Duodenal mucosa (tissue), 2 donors: ENCODE measurements at regions not wholly inside any gene's neighbourhood (a gene's known extent, or its start where the extent isn't known, plus 50 kb on each side); places are given as distances from the start of the nearest gene placed in this dataset.

ENCODE experiments used
- H3K27ac ChIP-seq: one replicate; pipeline ENCODE4 v1.7.0; 2013; ENCODE audit warnings: low read depth, low read length
- H3K27me3 ChIP-seq, 2 donors: one replicate each; pipeline ENCODE4 v1.7.0; 2013; ENCODE audit warnings: low read length in 2 of 2, control low read depth in 1 of 2; ENCODE audit not compliant: insufficient read depth in 2 of 2, control insufficient read depth in 1 of 2
- H3K36me3 ChIP-seq, 2 donors: one replicate each; pipeline ENCODE4 v1.7.0; 2013; ENCODE audit warnings: low read length in 2 of 2, control low read depth in 1 of 2; ENCODE audit not compliant: insufficient read depth in 2 of 2, control insufficient read depth in 1 of 2
- H3K4me1 ChIP-seq, 2 donors: one replicate each; pipeline ENCODE4 v1.7.0; 2013; ENCODE audit warnings: low read length in 2 of 2, control low read depth in 1 of 2; ENCODE audit not compliant: insufficient read depth in 2 of 2, control insufficient read depth in 1 of 2
- H3K4me3 ChIP-seq, 2 donors: one replicate each; pipeline ENCODE4 v1.7.0; 2013; ENCODE audit warnings: low read length in 2 of 2, low read depth in 1 of 2
- H3K9ac ChIP-seq, 2 donors: one replicate each; pipeline ENCODE4 v1.7.0; 2013; ENCODE audit warnings: low read length in 2 of 2, low read depth in 1 of 2
- H3K9me3 ChIP-seq, 2 donors: one replicate each; pipeline ENCODE4 v1.7.0; 2013; ENCODE audit warnings: low read length in 2 of 2, control low read depth in 1 of 2; ENCODE audit not compliant: control insufficient read depth in 1 of 2

DNA sequence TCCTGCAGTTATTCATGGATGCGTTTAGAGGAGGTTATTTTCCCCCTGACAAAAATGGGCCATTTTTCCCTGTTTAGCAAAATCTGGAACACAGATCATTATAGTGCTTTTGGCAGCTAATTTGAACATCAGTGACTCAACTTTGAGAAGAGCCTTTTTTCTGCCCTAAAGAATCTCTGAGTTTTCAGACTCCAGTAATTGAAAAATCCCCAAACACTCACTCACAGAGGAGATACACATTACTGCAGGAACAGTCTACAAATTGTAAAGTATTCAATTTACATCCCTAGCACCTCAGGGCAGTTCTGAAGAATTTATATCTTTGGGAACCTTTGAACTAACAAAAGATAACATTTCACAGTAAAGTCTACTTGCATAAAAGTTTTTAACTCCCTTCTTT, 966.6 kb upstream of the SLC35B3 start:
- H3K4me1 ChIP-seq: no peaks in the 10 kb centered on the region
- H3K27ac ChIP-seq: no peak overlapping the region
- no peak overlapping the region for H3K9ac ChIP-seq
- peaks cover 0 to 3% of the 10 kb centered on the region in 2 donors for H3K9me3 ChIP-seq
- no peaks in the 10 kb centered on the region for H3K27me3 ChIP-seq
- no peaks in the 10 kb centered on the region for H3K36me3 ChIP-seq
- no peak overlapping the region for H3K4me3 ChIP-seq

DNA sequence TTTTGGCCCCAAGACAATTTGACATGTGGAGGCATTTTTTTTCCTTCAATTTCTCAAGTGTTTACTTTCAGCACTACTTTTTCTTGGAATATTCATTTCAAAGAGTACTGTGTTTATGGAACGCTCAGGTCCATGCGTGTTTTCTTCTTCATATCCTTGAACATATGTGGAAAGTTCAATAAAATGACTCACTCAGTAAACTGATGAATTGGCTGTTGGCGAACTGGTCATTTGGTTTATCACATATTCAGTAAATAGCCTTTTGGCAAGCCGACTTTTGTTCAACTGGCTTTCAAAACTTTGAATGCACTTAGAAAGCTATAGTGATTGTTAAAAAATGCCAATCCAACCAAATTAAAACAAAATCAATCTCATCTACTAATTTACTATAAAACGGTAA, 964.6 kb upstream of the SLC35B3 start:
- no peak overlapping the region for H3K27ac ChIP-seq
- H3K9me3 ChIP-seq: peaks cover 0 to 3% of the 10 kb centered on the region in 2 donors
- H3K27me3 ChIP-seq: no peaks in the 10 kb centered on the region
- H3K9ac ChIP-seq: no peak overlapping the region
- no peaks in the 10 kb centered on the region for H3K36me3 ChIP-seq
- no peak overlapping the region for H3K4me3 ChIP-seq
- H3K4me1 ChIP-seq: no peaks in the 10 kb centered on the region

DNA sequence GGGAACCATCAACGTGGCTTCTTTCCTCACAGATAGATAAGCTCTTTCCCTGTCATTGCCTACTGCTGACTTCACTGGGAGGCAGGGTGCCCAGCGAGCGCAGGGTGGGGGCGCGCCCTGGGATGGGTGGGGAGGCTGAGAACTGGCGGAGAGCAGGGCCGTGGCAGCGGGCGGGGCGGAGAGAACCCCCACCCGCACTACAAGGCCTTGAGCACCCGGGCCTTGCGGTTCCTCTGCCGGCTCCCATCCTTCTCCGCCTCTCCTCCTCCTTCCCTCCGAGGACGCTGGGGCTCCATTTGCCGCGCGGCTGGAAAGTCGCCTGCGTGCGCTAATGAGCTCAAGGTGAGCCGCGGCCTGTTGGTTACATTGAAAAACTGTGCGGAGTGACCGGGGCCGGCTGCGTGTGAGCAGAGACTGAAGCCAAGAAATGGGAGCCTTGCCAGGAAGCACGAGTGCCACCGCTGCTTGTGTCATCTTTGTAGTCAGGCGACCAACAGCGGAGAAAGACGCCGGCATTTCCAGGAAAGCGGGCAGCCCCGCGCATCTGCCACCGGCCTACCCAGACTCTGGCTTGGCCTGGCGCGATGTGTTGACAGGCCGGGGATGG, 963.5 kb upstream of the SLC35B3 start:
- Histone ChIP-seq H3K4me3 (no peak overlapping the region), H3K4me1 (no peaks in the 10 kb centered on the region), H3K9me3 (no peaks in the 10 kb centered on the region), H3K9ac (no peak overlapping the region), H3K27ac (no peak overlapping the region), H3K36me3 (no peaks in the 10 kb centered on the region), H3K27me3 (no peaks in the 10 kb centered on the region)

DNA sequence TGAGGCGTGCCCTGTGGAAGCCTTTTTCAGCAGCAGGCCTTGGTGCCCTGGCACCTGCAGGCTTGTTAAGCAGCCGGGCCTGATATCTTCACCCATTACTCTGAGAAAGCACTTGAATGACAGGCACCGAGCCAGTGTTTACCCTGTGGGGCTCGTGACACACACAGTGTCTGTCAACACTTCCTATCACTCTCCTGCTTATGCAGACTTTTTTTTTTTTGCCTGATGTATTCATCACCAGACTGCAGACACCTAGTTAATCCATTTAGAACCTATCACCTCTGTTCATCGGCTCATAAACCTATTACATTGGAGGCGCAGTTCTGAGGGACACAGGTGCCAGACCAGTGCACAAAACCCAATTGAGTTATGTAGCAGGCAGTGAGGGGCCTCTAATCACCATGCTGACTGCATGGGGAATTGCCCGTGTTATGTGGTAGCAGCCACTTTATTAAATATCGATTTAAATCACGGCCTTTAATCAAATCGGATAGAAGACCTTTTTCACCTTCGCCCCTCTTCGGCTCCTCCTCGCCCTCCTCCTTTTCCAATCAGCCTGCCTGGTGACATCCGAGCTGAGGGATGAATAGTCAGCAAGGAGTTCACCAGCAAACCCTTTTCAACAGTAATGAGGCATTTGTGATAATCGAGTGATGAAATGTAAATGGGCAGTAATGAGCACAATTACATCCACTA, 962.9 kb upstream of the SLC35B3 start:
- Histone ChIP-seq H3K4me1 (no peaks in the 10 kb centered on the region), H3K36me3 (no peaks in the 10 kb centered on the region), H3K9ac (no peak overlapping the region), H3K9me3 (no peaks in the 10 kb centered on the region), H3K27ac (no peak overlapping the region), H3K27me3 (no peaks in the 10 kb centered on the region), H3K4me3 (no peak overlapping the region)

DNA sequence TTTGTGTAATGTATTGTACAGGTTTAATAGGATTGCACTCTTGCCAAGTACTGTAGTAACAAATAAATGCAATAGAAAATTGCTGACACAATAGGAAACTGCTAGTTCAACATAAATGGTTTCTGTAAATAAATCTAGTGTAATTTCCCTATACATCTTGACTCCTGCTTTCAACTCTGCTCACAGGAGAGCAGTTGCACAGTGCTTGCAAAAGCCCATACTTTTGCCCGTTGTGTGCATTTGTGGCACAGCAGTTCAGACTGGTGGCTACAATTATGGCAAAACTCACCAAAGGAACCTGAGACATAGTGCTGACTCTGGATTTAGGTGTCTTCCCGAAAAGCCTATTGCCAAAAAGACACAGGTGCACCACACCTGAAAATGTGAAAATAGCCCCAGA, 953.3 kb upstream of the SLC35B3 start:
- Histone ChIP-seq H3K9me3 (peaks cover 0 to 4% of the 10 kb centered on the region in 2 donors), H3K9ac (no peak overlapping the region), H3K4me1 (no peaks in the 10 kb centered on the region), H3K36me3 (no peaks in the 10 kb centered on the region), H3K27me3 (no peaks in the 10 kb centered on the region), H3K4me3 (no peak overlapping the region), H3K27ac (no peak overlapping the region)

DNA sequence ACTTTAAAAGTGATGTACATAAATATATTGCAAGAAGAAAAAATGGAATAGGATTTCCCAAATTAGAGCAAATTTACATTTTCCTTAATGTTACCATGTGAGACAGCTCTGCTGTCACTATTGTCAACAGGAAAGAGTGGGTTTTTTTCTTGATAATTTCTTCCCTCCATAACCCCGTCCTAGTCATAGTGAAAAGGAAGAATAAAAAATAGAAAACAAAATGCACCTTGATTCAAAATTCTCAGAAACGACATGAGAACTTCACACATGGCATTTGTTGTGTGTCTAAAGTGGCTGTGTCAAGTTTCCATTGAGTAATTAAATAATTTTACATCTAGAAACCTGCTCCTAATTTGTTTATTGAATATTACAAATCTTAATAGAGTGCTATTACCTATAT, 945.2 kb upstream of the SLC35B3 start:
- H3K36me3 ChIP-seq: no peaks in the 10 kb centered on the region
- H3K9ac ChIP-seq: no peak overlapping the region
- H3K27me3 ChIP-seq: no peaks in the 10 kb centered on the region
- H3K4me1 ChIP-seq: no peaks in the 10 kb centered on the region
- H3K9me3 ChIP-seq: peaks cover 0 to 6% of the 10 kb centered on the region in 2 donors
- no peak overlapping the region for H3K4me3 ChIP-seq
- H3K27ac ChIP-seq: no peak overlapping the region

DNA sequence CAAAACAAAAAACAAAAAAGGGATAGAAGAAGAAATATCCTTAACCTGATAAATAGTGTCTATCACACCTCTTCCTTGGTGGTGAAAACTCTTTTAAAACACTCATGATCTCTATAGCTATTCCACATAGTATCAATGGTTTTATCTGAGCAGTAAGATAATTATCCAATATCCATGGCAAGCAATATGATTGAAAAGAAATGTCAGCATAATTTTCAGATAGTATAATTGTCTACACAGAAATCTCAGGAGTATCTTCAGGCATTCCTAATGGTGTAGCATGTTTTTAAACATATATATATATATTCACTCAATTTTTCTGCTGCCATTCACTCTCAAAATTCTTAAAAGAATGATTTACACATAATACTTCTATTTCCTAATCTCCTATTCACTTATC, 938.0 kb upstream of the SLC35B3 start:
- Histone ChIP-seq H3K4me3 (no peak overlapping the region), H3K27me3 (no peaks in the 10 kb centered on the region), H3K9me3 (peaks cover 0 to 6% of the 10 kb centered on the region in 2 donors), H3K4me1 (no peaks in the 10 kb centered on the region), H3K36me3 (no peaks in the 10 kb centered on the region), H3K27ac (no peak overlapping the region), H3K9ac (no peak overlapping the region)

DNA sequence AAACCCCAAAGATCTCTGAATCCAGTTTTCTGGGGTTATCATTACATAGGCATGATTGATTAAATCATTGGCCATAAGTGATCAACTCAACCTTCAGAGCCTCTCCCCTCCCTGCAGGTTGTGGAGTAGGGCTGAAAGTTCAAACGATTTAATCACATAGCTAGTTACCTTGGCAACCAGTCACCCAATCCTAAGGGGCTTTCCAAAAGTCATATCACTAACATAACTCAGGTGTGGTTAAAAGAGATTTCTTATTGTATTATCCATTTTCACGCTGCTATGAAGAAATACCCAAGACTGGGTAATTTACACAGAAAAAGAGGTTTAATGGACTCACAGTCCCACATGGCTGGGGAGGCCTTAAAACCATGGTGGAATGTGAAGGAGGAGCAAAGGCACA, 935.1 kb upstream of the SLC35B3 start:
- Histone ChIP-seq H3K4me3 (no peak overlapping the region), H3K27me3 (no peaks in the 10 kb centered on the region), H3K36me3 (no peaks in the 10 kb centered on the region), H3K9me3 (peaks cover 2% of the 10 kb centered on the region in 2 donors), H3K4me1 (no peaks in the 10 kb centered on the region), H3K9ac (no peak overlapping the region), H3K27ac (no peak overlapping the region)

DNA sequence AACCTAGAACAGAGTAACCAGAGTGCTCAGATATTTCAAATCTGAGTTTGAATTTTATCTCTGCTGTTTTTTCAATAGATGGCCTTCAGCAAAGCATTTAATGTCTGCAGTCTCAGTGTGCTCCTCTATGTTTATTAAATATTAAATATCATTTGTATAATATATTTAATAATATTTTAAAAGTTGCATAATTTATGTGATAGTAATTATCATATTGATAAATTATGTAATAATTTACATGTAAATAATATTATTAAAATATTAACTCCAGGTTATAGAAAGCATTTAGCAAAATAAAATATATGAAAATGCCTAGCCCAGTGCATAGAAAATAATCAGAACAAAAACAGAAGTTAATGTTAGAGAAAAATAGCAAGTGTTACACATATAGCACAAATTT, 930.0 kb upstream of the SLC35B3 start:
- H3K9ac ChIP-seq: no peak overlapping the region
- no peaks in the 10 kb centered on the region for H3K4me1 ChIP-seq
- no peaks in the 10 kb centered on the region for H3K36me3 ChIP-seq
- H3K9me3 ChIP-seq: peaks cover 0 to 2% of the 10 kb centered on the region in 2 donors
- no peaks in the 10 kb centered on the region for H3K27me3 ChIP-seq
- no peak overlapping the region for H3K27ac ChIP-seq
- H3K4me3 ChIP-seq: no peak overlapping the region

DNA sequence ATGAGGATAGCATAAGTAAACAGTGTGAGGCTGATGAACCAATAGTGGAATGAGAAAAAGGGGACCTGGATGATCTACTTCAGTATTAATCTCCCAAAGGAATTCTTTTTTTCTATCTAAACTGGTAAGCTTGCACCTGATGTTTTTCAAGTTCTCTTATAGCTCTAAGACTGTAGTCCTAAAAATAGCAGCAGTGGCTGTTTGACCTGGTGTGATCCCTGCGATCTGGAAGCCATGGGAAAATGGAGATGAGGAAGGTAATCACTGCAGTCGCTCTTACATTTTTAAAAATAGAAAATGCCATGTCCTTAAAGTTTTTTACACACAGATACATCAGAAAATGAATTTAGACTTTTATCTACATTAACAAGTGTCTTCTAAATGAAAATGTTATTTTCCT, 926.4 kb upstream of the SLC35B3 start:
- H3K9me3 ChIP-seq: peaks cover 0 to 7% of the 10 kb centered on the region in 2 donors
- H3K4me1 ChIP-seq: no peaks in the 10 kb centered on the region
- H3K4me3 ChIP-seq: no peak overlapping the region
- no peaks in the 10 kb centered on the region for H3K27me3 ChIP-seq
- H3K9ac ChIP-seq: no peak overlapping the region
- H3K27ac ChIP-seq: no peak overlapping the region
- H3K36me3 ChIP-seq: no peaks in the 10 kb centered on the region
